Pons (tissue), 1 donor: ENCODE measurements at regions not wholly inside any gene's neighbourhood (a gene's known extent, or its start where the extent isn't known, plus 50 kb on each side); places are given as distances from the start of the nearest gene placed in this dataset.
"Not testable (repeated sequence)": the region's sequence is repeated elsewhere in the genome, so short reads cannot be mapped to it uniquely, and the experiment has no call there.

ENCODE experiments used
- DNase-seq: peaks from one replicate; pipeline ENCODE4 v3.0.0-alpha.2; 2016; ENCODE audit warnings: low spot score

- DNase-seq, result not testable (repeated sequence)
Measured at GRCh38 chr9:22225856-22226255, 216.8 kb upstream of the CDKN2B start.

DNA sequence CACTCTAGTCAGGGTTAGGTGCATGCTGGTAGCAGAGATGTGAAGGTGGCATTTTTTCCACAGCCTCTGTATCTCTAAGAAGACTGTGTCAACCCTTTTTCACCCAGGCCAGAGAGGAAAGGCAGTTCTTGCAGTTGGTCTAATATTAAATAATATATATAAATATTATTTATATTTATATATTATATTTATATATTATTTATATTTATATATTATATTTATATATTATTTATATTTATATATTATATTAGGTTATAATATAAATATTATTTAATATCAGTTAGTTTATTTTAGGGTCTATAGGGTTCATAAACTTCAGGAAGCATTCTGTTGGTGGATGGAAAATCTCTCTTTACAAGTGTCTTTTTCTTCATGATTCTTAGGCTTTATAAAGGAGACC, 218.6 kb upstream of the DMRTA1 start:
- DNase-seq, result no peak

DNA sequence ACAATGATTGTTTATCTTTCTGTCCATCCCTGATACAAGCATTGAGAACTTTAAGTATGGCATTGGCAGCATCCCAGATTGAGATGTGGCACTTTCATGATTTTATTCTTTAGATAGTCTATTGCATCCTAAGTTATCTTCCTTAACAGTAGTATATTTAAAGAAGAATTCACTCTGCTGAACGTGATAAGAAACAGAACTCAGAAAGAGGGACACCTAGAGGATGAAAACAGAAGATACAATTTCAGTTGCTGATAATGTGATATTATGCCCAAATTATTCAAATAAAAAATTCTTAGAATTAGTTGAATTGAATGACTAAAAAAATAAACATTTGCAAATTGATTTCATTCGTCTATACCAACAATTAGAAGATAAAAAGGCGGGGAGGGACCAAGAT, 218.1 kb upstream of the DMRTA1 start:
- DNase-seq, result no peak

- DNase-seq, result no peak
Measured at GRCh38 chr9:22229069-22229468, 217.6 kb upstream of the DMRTA1 start.

- DNase-seq, result not testable (repeated sequence)
Measured at GRCh38 chr9:22231309-22231708, 215.3 kb upstream of the DMRTA1 start.

GRCh38 chr9:22232971-22233370, 213.7 kb upstream of the DMRTA1 start:
- no peak for DNase-seq

GRCh38 chr9:22237497-22238363, 208.9 kb upstream of the DMRTA1 start:
- DNase-seq, result no peak

DNA sequence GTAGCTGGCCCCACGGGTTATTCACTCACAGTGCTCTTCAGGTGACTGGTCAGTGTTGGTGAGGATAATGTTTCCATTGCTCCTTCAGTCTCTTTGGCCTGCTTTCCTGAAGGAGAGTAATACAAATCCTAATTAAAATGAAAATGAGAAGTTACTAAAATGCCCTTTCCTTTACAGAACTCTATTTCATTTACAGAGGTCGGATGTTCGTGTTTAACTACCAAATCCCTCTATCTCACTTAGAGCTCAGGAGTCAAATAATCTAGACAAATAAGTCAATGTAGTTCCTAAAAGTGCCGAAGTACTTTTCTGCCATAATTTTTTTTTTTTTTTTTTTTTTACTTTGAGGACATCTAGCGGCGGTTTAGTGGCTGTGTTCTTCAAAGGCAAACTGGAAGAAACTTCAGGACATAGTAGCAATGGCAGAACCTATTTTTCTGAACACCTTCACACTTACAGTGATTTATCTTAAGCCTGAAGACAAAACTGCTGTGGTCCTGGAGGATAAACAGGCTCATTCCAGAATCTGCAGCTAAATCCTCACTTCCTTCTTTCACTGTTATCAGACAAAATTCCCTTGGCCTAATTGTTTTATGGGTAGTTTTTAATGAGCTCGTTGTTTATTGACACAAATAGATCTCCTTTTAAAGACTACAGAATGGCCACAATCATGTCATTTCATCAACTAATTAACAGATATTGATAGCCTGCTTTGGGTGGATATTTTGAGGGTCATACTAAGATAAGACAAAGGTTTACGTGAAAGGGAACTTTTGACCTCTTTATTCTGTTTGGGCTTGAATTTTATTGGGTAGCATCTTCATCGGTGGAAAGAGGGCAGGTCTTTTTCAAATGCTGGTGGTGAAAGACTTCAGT, 207.6 kb upstream of the DMRTA1 start:
- DNase-seq, result peak; percentile 26

- DNase-seq, result no peak
Measured at GRCh38 chr9:22240619-22241018, 206.0 kb upstream of the DMRTA1 start.

DNA sequence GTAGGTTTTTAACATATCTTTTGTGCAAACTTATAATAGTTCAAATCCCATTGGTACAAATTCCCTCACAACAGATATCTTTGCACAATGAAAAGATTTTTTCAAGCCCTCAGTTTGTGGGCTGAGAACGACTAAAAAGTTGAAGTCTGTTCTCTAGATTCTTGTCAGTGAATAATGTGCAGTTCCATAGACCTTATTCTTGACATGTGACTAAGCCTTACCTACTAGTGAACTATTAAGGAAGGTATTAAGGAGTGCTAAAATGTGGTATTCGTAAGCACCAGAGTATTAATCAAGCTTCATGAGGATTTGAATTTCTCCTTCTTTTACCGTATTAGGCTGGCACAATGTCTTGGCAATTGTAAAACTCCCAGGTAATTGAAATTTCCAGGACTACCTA, 205.6 kb upstream of the DMRTA1 start:
- DNase-seq, result no peak

DNA sequence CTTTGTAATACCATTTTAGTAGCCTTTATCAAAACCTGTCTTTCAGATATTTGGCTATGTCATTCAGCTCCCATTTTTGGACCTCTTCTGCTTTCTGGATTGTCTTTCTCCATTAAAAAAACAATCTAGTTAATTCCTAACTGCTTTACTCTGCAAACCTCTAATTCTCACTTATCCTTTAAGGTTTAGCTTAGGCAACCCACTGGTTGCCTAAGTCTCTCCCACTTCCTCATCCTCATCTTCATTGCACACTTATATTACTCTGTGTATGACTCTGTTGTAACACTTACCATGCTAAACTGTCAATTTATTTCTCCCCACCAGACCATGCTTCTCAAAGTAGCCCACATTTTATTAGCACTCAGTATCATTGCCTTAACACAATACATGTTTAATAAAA, 205.0 kb upstream of the DMRTA1 start:
- DNase-seq, result no peak

DNA sequence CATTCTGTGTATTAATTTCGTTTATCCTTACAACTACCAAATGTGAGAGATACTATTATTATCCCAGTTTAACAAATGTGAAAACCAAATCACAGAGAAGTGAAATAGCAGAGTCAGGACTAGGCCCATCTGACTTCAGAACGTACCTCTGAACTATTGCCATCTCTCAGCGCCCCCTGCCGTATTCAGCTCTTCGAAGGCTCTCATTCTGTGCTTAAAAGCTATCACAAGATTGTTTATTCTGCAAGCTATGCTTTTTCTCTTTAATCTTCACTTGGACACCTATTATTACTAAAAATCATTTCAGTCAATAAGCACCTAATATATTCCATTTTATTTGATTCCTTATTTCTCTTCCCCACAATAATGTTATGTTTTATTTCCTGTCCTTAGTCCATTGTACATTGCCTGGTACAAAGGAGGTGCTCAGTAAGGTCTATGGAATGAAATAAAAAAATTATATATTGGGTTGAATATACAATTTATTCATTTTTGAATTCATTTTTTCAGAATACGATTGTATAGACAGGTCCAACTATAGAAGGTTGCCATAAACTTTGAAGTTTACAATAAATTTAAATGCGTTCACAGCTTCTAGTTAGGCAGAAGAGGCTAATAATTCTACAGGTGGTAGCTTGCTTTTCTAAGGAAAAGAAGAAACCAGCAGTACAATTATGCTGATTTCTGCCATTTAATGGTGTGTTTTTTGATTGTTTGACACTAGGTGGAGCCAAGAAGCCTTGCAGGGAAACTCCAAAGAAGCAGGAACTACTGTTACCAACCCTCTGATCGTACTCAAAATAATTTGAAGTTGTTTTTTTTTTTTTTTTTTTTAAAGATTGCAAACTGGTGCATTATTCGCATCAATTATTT, 202.2 kb upstream of the DMRTA1 start:
- DNase-seq, result peak; percentile 44

DNA sequence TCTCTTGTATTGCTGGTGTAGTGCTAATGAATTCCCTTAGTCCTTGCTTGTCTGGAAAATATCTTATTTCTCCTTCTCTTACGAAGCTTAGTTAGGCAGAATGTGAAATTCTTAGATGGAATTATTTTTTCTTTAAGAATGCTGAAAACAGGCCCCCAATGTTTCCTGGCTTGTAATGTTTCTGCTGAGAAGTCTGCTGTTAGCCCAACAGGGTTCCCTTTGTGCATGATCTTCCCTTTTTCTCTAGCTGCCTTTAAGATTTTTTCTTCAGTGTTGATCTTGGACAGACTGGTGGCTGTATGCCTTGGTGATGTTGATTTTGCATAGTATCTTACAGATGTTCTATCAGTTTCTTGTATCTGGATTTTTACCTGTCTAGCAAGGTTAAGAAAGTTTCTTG, 191.3 kb upstream of the DMRTA1 start:
- no peak for DNase-seq

GRCh38 chr9:22256381-22256780, 190.2 kb upstream of the DMRTA1 start:
- DNase-seq, result no peak

GRCh38 chr9:22257026-22257816, 189.4 kb upstream of the DMRTA1 start:
- DNase-seq, result no peak

GRCh38 chr9:22265038-22265437, 181.6 kb upstream of the DMRTA1 start:
- no peak for DNase-seq

DNA sequence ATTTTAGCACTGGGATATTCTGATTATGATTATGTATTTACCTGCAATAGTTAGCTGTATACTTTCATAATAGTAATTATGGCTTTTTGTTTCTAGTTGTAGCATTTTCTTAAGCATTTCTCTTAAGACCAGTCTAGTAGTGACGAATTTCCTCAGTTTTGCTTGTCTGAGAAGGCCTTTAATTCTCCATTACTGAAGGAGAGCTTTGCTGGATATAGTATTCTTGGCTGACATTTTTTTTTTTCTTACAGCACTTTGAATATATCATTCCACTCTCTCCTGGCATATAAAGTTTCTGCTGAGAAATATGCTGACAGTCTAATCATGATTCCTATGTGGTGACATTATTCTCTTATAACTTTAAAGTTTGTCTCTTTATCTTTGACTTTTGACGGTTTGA, 181.1 kb upstream of the DMRTA1 start:
- no peak for DNase-seq

DNA sequence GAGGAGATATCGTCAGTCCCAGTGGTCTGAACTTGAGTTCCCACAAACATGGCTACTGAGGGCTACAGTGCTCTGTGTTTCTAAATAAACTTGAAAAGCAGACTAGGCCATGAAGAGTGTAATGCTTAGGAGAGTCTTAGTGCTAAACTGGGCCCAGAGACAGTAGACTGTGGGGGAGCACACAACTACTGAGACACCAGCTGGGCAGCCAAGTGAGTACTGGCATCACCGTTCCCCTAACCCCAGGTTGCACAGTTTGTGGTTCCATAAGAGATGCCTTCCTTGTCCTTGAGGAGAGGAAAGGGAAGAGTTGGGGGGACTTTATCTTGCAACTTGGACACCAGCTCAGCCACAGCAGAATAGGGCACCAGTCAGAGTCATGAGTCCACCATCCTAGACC, 172.1 kb upstream of the DMRTA1 start:
- DNase-seq, result no peak

DNA sequence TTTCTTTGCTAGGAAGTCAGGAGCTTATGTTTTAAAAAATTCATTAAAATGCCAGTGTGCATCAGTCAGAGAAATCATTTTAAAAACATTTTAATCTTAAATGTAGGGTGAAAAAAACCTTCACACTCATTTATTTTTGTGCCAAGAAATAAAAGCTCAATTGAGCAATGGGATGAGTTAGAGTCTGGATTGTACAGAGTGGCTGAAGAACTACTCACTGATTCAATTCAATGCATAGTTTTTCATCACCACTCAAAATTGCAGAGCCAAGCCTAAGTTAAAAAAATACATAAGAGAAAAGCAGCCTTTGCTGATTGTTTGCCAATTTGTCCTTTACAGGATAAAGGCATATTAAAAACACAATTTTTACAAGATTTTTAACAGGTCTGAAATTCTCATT, 168.2 kb upstream of the DMRTA1 start:
- DNase-seq, result no peak

- no peak for DNase-seq
Measured at GRCh38 chr9:22279636-22280035, 167.0 kb upstream of the DMRTA1 start.

DNA sequence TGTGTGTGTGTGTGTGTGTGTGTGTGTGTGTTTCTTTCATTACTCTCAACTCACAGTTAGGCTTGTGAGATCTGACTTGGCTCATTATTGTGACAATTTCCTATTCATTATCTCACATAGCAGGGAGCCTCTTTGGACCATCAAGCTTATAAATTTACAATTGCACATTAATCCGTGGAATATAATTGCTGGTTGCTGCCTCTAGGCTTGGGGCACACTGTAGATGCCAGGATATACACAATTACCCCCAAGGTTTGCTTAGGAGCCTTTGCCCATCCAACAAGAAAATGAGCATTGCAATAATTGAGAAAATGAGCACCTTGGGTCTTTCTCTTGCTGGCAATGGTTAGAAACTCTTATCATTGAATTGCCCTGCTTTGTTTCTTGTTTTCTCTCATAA, 161.6 kb upstream of the DMRTA1 start:
- DNase-seq, result no peak
